HG03097 (cell line): ENCODE measurements at regions not wholly inside any gene's neighbourhood (a gene's known extent, or its start where the extent isn't known, plus 50 kb on each side); places are given as distances from the start of the nearest gene placed in this dataset.
"Not testable (repeated sequence)": the region's sequence is repeated elsewhere in the genome, so short reads cannot be mapped to it uniquely, and the experiment has no call there.

Source experiments
- ATAC-seq: cut with Tn5 transposase; IDR thresholded peaks from one replicate; pipeline ENCODE4 v1.9.1; 2021; ENCODE audit not compliant: unreplicated experiment, low FRiP score

- not testable (repeated sequence) for ATAC-seq
Measured at GRCh38 chr16:29248306-29248939, 158.1 kb downstream of the NPIPB11 start.

GRCh38 chr16:29246091-29246490 lies 160.4 kb downstream of the NPIPB11 start:
- not testable (repeated sequence) for ATAC-seq

GRCh38 chr16:29237971-29238370 lies 168.5 kb downstream of the NPIPB11 start:
- ATAC-seq = no peak

- ATAC-seq = not testable (repeated sequence)
Measured at GRCh38 chr16:29237495-29237894, 169.0 kb downstream of the NPIPB11 start.

- ATAC-seq = not testable (repeated sequence)
Measured at GRCh38 chr16:29237023-29237422, 169.5 kb downstream of the NPIPB11 start.

GRCh38 chr16:29235836-29236370 lies 170.6 kb downstream of the NPIPB11 start:
- ATAC-seq = not testable (repeated sequence)

- ATAC-seq = not testable (repeated sequence)
Measured at GRCh38 chr16:29234536-29235275, 171.8 kb downstream of the NPIPB11 start.

- not testable (repeated sequence) for ATAC-seq
Measured at GRCh38 chr16:29233705-29234404, 172.7 kb downstream of the NPIPB11 start.

GRCh38 chr16:29232811-29233704 lies 173.5 kb downstream of the NPIPB11 start:
- ATAC-seq = no peak

GRCh38 chr16:29232160-29232705 lies 174.3 kb downstream of the NPIPB11 start:
- not testable (repeated sequence) for ATAC-seq

- no peak for ATAC-seq
Measured at GRCh38 chr16:29231244-29231643, 175.3 kb downstream of the NPIPB11 start.

GRCh38 chr16:29230671-29231096 lies 175.8 kb downstream of the NPIPB11 start:
- no peak for ATAC-seq

- ATAC-seq = not testable (repeated sequence)
Measured at GRCh38 chr16:29230006-29230668, 176.4 kb downstream of the NPIPB11 start.

GRCh38 chr16:29229616-29230005 lies 176.9 kb downstream of the NPIPB11 start:
- ATAC-seq = not testable (repeated sequence)

- not testable (repeated sequence) for ATAC-seq
Measured at GRCh38 chr16:29228664-29229611, 177.6 kb downstream of the NPIPB11 start.

GRCh38 chr16:29227751-29228663 lies 178.5 kb downstream of the NPIPB11 start:
- not testable (repeated sequence) for ATAC-seq

GRCh38 chr16:29226782-29227181 lies 179.7 kb downstream of the NPIPB11 start:
- ATAC-seq = no peak
